DND-41 (cell line): ENCODE measurements at regions not wholly inside any gene's neighbourhood (a gene's known extent, or its start where the extent isn't known, plus 50 kb on each side); places are given as distances from the start of the nearest gene placed in this dataset.

ENCODE experiments used
- ATAC-seq: fragments of 200-7000 bp; cut with Tn5 transposase; 3 replicates; pipeline ENCODE4 v1.9.1; 2021; ENCODE audit warnings: low read depth; ENCODE audit not compliant: insufficient read depth
- DNase-seq: peaks from one replicate; pipeline ENCODE4 v3.0.0-alpha.2; 2020
- H2AFZ ChIP-seq: 2 replicates; pipeline ENCODE4 v1.6.0; 2012; ENCODE audit warnings: low read depth, low read length
- H3K27ac ChIP-seq: 2 replicates; pipeline ENCODE4 v1.5.1; 2012; ENCODE audit warnings: low read length, inconsistent platforms
- H3K27me3 ChIP-seq: fragments of 200-600 bp; sonication (generic); 2 replicates; pipeline ENCODE4 v1.6.0; 2012; ENCODE audit warnings: low read length, mild to moderate bottlenecking, inconsistent platforms; ENCODE audit not compliant: insufficient read depth, poor library complexity
- H3K36me3 ChIP-seq: 2 replicates; pipeline ENCODE4 v1.5.1; 2012; ENCODE audit warnings: low read length, inconsistent platforms; ENCODE audit not compliant: insufficient read depth
- H3K4me1 ChIP-seq: 2 replicates; pipeline ENCODE4 v1.5.1; 2012; ENCODE audit warnings: mild to moderate bottlenecking, low read length; ENCODE audit not compliant: insufficient read depth
- H3K4me2 ChIP-seq: 2 replicates; pipeline ENCODE4 v1.6.0; 2012; ENCODE audit warnings: mild to moderate bottlenecking, moderate library complexity, low read length, inconsistent platforms; ENCODE audit not compliant: insufficient read depth
- H3K4me3 ChIP-seq, 2 experiments: fragments of 200-600 bp in 1 of 2; shearing (Covaris generic) in 1 of 2; 2 replicates each; pipeline ENCODE4 v1.5.1; 2012 to 2016; ENCODE audit warnings: inconsistent platforms in 2 of 2, low read length in 2 of 2, mild to moderate bottlenecking in 2 of 2, low read depth in 1 of 2, moderate library complexity in 1 of 2
- H3K79me2 ChIP-seq: 2 replicates; pipeline ENCODE4 v1.6.0; 2012; ENCODE audit warnings: low read length, inconsistent platforms; ENCODE audit not compliant: insufficient read depth
- H3K9ac ChIP-seq: 2 replicates; pipeline ENCODE4 v1.6.0; 2012; ENCODE audit warnings: low read depth, mild to moderate bottlenecking, inconsistent platforms, low read length, moderate library complexity
- H3K9me3 ChIP-seq: 2 replicates; pipeline ENCODE4 v1.5.1; 2012; ENCODE audit warnings: low read length, moderate library complexity, mild to moderate bottlenecking, inconsistent platforms; ENCODE audit not compliant: insufficient read depth, severe bottlenecking
- H4K20me1 ChIP-seq: 2 replicates; pipeline ENCODE4 v1.6.0; 2012; ENCODE audit warnings: low read length; ENCODE audit not compliant: insufficient read depth
- CTCF ChIP-seq: IDR thresholded peaks from 2 replicates; pipeline ENCODE4 v1.5.1; 2012; ENCODE audit warnings: borderline replicate concordance, low read length, moderate library complexity, mild to moderate bottlenecking; ENCODE audit not compliant: poor library complexity, severe bottlenecking; ENCODE audit errors: extremely low read depth
- EZH2 ChIP-seq: IDR thresholded peaks from 3 replicates; pipeline ENCODE4 v1.6.1; 2012; ENCODE audit warnings: borderline replicate concordance, low read depth, mild to moderate bottlenecking, moderate library complexity, low read length, inconsistent platforms; ENCODE audit not compliant: severe bottlenecking

GRCh38 chrX:140433582-140433981 is 71.3 kb downstream of the SOX3 start:
- Histone ChIP-seq H2AFZ (no peak overlapping the region), H3K27me3 (no peaks in the 10 kb centered on the region), H3K9me3 (no peaks in the 10 kb centered on the region), H3K4me1 (no peaks in the 10 kb centered on the region), H4K20me1 (no peaks in the 10 kb centered on the region), H3K9ac (no peak overlapping the region), H3K36me3 (no peaks in the 10 kb centered on the region), H3K79me2 (no peaks in the 10 kb centered on the region), H3K4me2 (no peak overlapping the region), H3K27ac (no peak overlapping the region), H3K4me3 (no peak overlapping the region)
- TF ChIP-seq EZH2 (no peak), CTCF (no peak)
- ATAC-seq (no peak), DNase-seq (no peak)

- DNase-seq: no peak
- H3K4me2 ChIP-seq: no peak overlapping the region
- H3K27ac ChIP-seq: no peak overlapping the region
- ATAC-seq: no peak
- H3K79me2 ChIP-seq: no peaks in the 10 kb centered on the region
- H4K20me1 ChIP-seq: no peaks in the 10 kb centered on the region
- no peak overlapping the region for H2AFZ ChIP-seq
- H3K9ac ChIP-seq: no peak overlapping the region
- H3K36me3 ChIP-seq: no peaks in the 10 kb centered on the region
- H3K4me3 ChIP-seq: no peak overlapping the region
- TF ChIP-seq EZH2 (no peak), CTCF (no peak)
- no peaks in the 10 kb centered on the region for H3K4me1 ChIP-seq
- no peaks in the 10 kb centered on the region for H3K9me3 ChIP-seq
- no peaks in the 10 kb centered on the region for H3K27me3 ChIP-seq
Observed at GRCh38 chrX:140432346-140433175, 72.3 kb downstream of the SOX3 start.

- H3K4me3 ChIP-seq: no peak overlapping the region
- no peaks in the 10 kb centered on the region for H3K79me2 ChIP-seq
- no peaks in the 10 kb centered on the region for H3K36me3 ChIP-seq
- TF ChIP-seq EZH2: no peak
- TF ChIP-seq CTCF: no peak
- ATAC-seq: no peak
- H2AFZ ChIP-seq: no peak overlapping the region
- no peak overlapping the region for H3K9ac ChIP-seq
- no peaks in the 10 kb centered on the region for H3K9me3 ChIP-seq
- no peaks in the 10 kb centered on the region for H3K27me3 ChIP-seq
- H3K4me1 ChIP-seq: no peaks in the 10 kb centered on the region
- H4K20me1 ChIP-seq: no peaks in the 10 kb centered on the region
- H3K27ac ChIP-seq: no peak overlapping the region
- DNase-seq: no peak
- no peak overlapping the region for H3K4me2 ChIP-seq
Observed at GRCh38 chrX:140431521-140431920, 73.3 kb downstream of the SOX3 start.
